ENCODE measurements at regions not wholly inside any gene's neighbourhood (a gene's known extent, or its start where the extent isn't known, plus 50 kb on each side); places are given as distances from the start of the nearest gene placed in this dataset.
"Not testable (repeated sequence)": the region's sequence is repeated elsewhere in the genome, so short reads cannot be mapped to it uniquely, and the experiment has no call there.

GRCh38 chr9:71271602-71272001 is 150.2 kb upstream of the TRPM3 start:
- Mint-ChIP-seq H3K4me1 (ENCODE audit: low read depth) (no peaks in the 10 kb centered on the region), H3K36me3 (ENCODE audit: low read depth) (no peaks in the 10 kb centered on the region), H3K27me3 (ENCODE audit: low read depth) (no peaks in the 10 kb centered on the region), H3K27ac (no peak overlapping the region), H3K4me3 (no peak overlapping the region), H3K9me3 (no peaks in the 10 kb centered on the region)

- no peaks in the 10 kb centered on the region for H3K9me3 Mint-ChIP-seq
- no peaks in the 10 kb centered on the region for H3K4me1 Mint-ChIP-seq (ENCODE audit: low read depth)
- H3K36me3 Mint-ChIP-seq (ENCODE audit: low read depth): no peaks in the 10 kb centered on the region
- H3K27ac Mint-ChIP-seq: no peak overlapping the region
- H3K4me3 Mint-ChIP-seq: no peak overlapping the region
- H3K27me3 Mint-ChIP-seq (ENCODE audit: low read depth): no peaks in the 10 kb centered on the region
Measured at GRCh38 chr9:71270554-71270953, 149.1 kb upstream of the TRPM3 start.

GRCh38 chr9:71269859-71270258 is 148.4 kb upstream of the TRPM3 start:
- Mint-ChIP-seq H3K27me3 (ENCODE audit: low read depth) (no peaks in the 10 kb centered on the region), H3K9me3 (no peaks in the 10 kb centered on the region), H3K36me3 (ENCODE audit: low read depth) (no peaks in the 10 kb centered on the region), H3K27ac (no peak overlapping the region), H3K4me1 (ENCODE audit: low read depth) (no peaks in the 10 kb centered on the region), H3K4me3 (no peak overlapping the region)

- no peak overlapping the region for H3K27ac Mint-ChIP-seq
- no peaks in the 10 kb centered on the region for H3K27me3 Mint-ChIP-seq (ENCODE audit: low read depth)
- H3K4me3 Mint-ChIP-seq: no peak overlapping the region
- no peaks in the 10 kb centered on the region for H3K4me1 Mint-ChIP-seq (ENCODE audit: low read depth)
- no peaks in the 10 kb centered on the region for H3K36me3 Mint-ChIP-seq (ENCODE audit: low read depth)
- no peaks in the 10 kb centered on the region for H3K9me3 Mint-ChIP-seq
Measured at GRCh38 chr9:71268871-71269635, 147.6 kb upstream of the TRPM3 start.

- no peaks in the 10 kb centered on the region for H3K27me3 Mint-ChIP-seq (ENCODE audit: low read depth)
- H3K9me3 Mint-ChIP-seq: no peaks in the 10 kb centered on the region
- H3K27ac Mint-ChIP-seq: no peak overlapping the region
Measured at GRCh38 chr9:71263451-71263850, 142.0 kb upstream of the TRPM3 start.

GRCh38 chr9:71260419-71260818 is 139.0 kb upstream of the TRPM3 start:
- not testable (repeated sequence) for H3K4me3 Mint-ChIP-seq; H3K36me3 Mint-ChIP-seq (ENCODE audit: low read depth); H3K4me1 Mint-ChIP-seq (ENCODE audit: low read depth)

More at GRCh38 chr9:71263451-71263850, 142.0 kb upstream of the TRPM3 start:
- no peaks in the 10 kb centered on the region for H3K4me1 Mint-ChIP-seq (ENCODE audit: low read depth)
- no peaks in the 10 kb centered on the region for H3K36me3 Mint-ChIP-seq (ENCODE audit: low read depth)
- H3K4me3 Mint-ChIP-seq: no peak overlapping the region

GRCh38 chr9:71254592-71255277 is 133.3 kb upstream of the TRPM3 start:
- no peaks in the 10 kb centered on the region for H3K27me3 Mint-ChIP-seq (ENCODE audit: low read depth)
- no peaks in the 10 kb centered on the region for H3K36me3 Mint-ChIP-seq (ENCODE audit: low read depth)
- no peak overlapping the region for H3K27ac Mint-ChIP-seq
- H3K9me3 Mint-ChIP-seq: no peaks in the 10 kb centered on the region
- no peaks in the 10 kb centered on the region for H3K4me1 Mint-ChIP-seq (ENCODE audit: low read depth)
- H3K4me3 Mint-ChIP-seq: no peak overlapping the region

More at GRCh38 chr9:71260419-71260818, 139.0 kb upstream of the TRPM3 start:
- not testable (repeated sequence) for H3K27ac Mint-ChIP-seq; H3K27me3 Mint-ChIP-seq (ENCODE audit: low read depth); H3K9me3 Mint-ChIP-seq

GRCh38 chr9:71253011-71253410 is 131.6 kb upstream of the TRPM3 start:
- Mint-ChIP-seq H3K36me3 (ENCODE audit: low read depth) (no peaks in the 10 kb centered on the region), H3K27ac (no peak overlapping the region), H3K9me3 (no peaks in the 10 kb centered on the region), H3K4me1 (ENCODE audit: low read depth) (no peaks in the 10 kb centered on the region), H3K4me3 (no peak overlapping the region), H3K27me3 (ENCODE audit: low read depth) (no peaks in the 10 kb centered on the region)

GRCh38 chr9:71250581-71250980 is 129.2 kb upstream of the TRPM3 start:
- no peaks in the 10 kb centered on the region for H3K36me3 Mint-ChIP-seq (ENCODE audit: low read depth)
- H3K27me3 Mint-ChIP-seq (ENCODE audit: low read depth): no peaks in the 10 kb centered on the region
- H3K9me3 Mint-ChIP-seq: no peaks in the 10 kb centered on the region
- no peaks in the 10 kb centered on the region for H3K4me1 Mint-ChIP-seq (ENCODE audit: low read depth)
- no peak overlapping the region for H3K27ac Mint-ChIP-seq
- no peak overlapping the region for H3K4me3 Mint-ChIP-seq

- no peak overlapping the region for H3K27ac Mint-ChIP-seq
- H3K9me3 Mint-ChIP-seq: no peaks in the 10 kb centered on the region
- H3K4me1 Mint-ChIP-seq (ENCODE audit: low read depth): no peaks in the 10 kb centered on the region
- H3K36me3 Mint-ChIP-seq (ENCODE audit: low read depth): no peaks in the 10 kb centered on the region
- no peak overlapping the region for H3K4me3 Mint-ChIP-seq
- H3K27me3 Mint-ChIP-seq (ENCODE audit: low read depth): no peaks in the 10 kb centered on the region
Measured at GRCh38 chr9:71249729-71250317, 128.4 kb upstream of the TRPM3 start.

GRCh38 chr9:71245651-71246050 is 124.2 kb upstream of the TRPM3 start:
- Mint-ChIP-seq H3K4me3 (no peak overlapping the region), H3K4me1 (ENCODE audit: low read depth) (no peaks in the 10 kb centered on the region), H3K9me3 (no peaks in the 10 kb centered on the region), H3K27ac (no peak overlapping the region), H3K36me3 (ENCODE audit: low read depth) (no peaks in the 10 kb centered on the region), H3K27me3 (ENCODE audit: low read depth) (no peaks in the 10 kb centered on the region)

GRCh38 chr9:71243951-71244350 is 122.5 kb upstream of the TRPM3 start:
- Mint-ChIP-seq H3K27me3 (ENCODE audit: low read depth) (no peaks in the 10 kb centered on the region), H3K4me3 (no peak overlapping the region), H3K9me3 (no peaks in the 10 kb centered on the region), H3K27ac (no peak overlapping the region), H3K36me3 (ENCODE audit: low read depth) (no peaks in the 10 kb centered on the region), H3K4me1 (ENCODE audit: low read depth) (no peaks in the 10 kb centered on the region)

- H3K27me3 Mint-ChIP-seq (ENCODE audit: low read depth): no peaks in the 10 kb centered on the region
Measured at GRCh38 chr9:71242081-71242480, 120.7 kb upstream of the TRPM3 start.

GRCh38 chr9:71237051-71237450 is 115.6 kb upstream of the TRPM3 start:
- H3K27ac Mint-ChIP-seq: no peak overlapping the region
- H3K4me3 Mint-ChIP-seq: no peak overlapping the region
- no peaks in the 10 kb centered on the region for H3K4me1 Mint-ChIP-seq (ENCODE audit: low read depth)
- no peaks in the 10 kb centered on the region for H3K36me3 Mint-ChIP-seq (ENCODE audit: low read depth)
- H3K9me3 Mint-ChIP-seq: no peaks in the 10 kb centered on the region
- no peaks in the 10 kb centered on the region for H3K27me3 Mint-ChIP-seq (ENCODE audit: low read depth)

More at GRCh38 chr9:71242081-71242480, 120.7 kb upstream of the TRPM3 start:
- no peaks in the 10 kb centered on the region for H3K4me1 Mint-ChIP-seq (ENCODE audit: low read depth)
- no peaks in the 10 kb centered on the region for H3K36me3 Mint-ChIP-seq (ENCODE audit: low read depth)
- no peak overlapping the region for H3K4me3 Mint-ChIP-seq
- no peaks in the 10 kb centered on the region for H3K9me3 Mint-ChIP-seq
- H3K27ac Mint-ChIP-seq: no peak overlapping the region

- Mint-ChIP-seq H3K27me3 (ENCODE audit: low read depth) (no peaks in the 10 kb centered on the region), H3K36me3 (ENCODE audit: low read depth) (no peaks in the 10 kb centered on the region), H3K9me3 (no peaks in the 10 kb centered on the region), H3K27ac (no peak overlapping the region), H3K4me3 (no peak overlapping the region), H3K4me1 (ENCODE audit: low read depth) (no peaks in the 10 kb centered on the region)
Measured at GRCh38 chr9:71233646-71234045, 112.2 kb upstream of the TRPM3 start.
